HCT116 (cell line): ENCODE measurements at regions not wholly inside any gene's neighbourhood (a gene's known extent, or its start where the extent isn't known, plus 50 kb on each side); places are given as distances from the start of the nearest gene placed in this dataset.

Experiments
- ATAC-seq: fragments of 200-7000 bp; cut with Tn5 transposase; 2 replicates; pipeline ENCODE4 v1.9.1; 2020; ENCODE audit warnings: mild to moderate bottlenecking, moderate library complexity
- BruUV-seq: library from RNA; stranded (reverse); fragments of 400-500 nt; replicated peaks from 2 replicates; lab custom pipeline; 2021; lab: Mats Ljungman, UMichigan
- CTCF ChIA-PET: fragments of 300-600 bp; sonication (Branson Sonifier 250); formaldehyde crosslinking; loops from one replicate; lab custom pipeline; 2021; ENCODE audit warnings: antibody characterized with exemption; lab: Charles Lee
- POLR2A ChIA-PET: fragments of 300-600, 350-600 bp; sonication (Branson Sonifier 250); formaldehyde crosslinking; loops from one replicate; lab custom pipeline; 2021; ENCODE audit warnings: antibody characterized with exemption; lab: Charles Lee
- RAD21 ChIA-PET, 2 experiments: fragments of 300-600 bp; sonication (Branson Sonifier 250); formaldehyde crosslinking; loops; one replicate each; lab custom pipeline; 2023; ENCODE audit warnings: low total read pairs in 2 of 2; ENCODE audit not compliant: uncharacterized antibody in 2 of 2, unreplicated experiment in 2 of 2, low non-redundant PET in 1 of 2; lab: Charles Lee
- DNase-seq: peaks from one replicate; pipeline ENCODE4 v3.0.0-alpha.2; 2010; ENCODE audit warnings: low read depth, low spot score
- H2AFZ ChIP-seq: fragments of 200-600 bp; shearing (Covaris generic), sonication (generic); 2 replicates; pipeline ENCODE4 v1.6.1; 2017; ENCODE audit warnings: low read depth, mixed run types, mixed read lengths, antibody characterized with exemption, low read length; ENCODE audit not compliant: poor library complexity, severe bottlenecking
- H3K27ac ChIP-seq: 2 replicates; pipeline ENCODE4 v1.5.1; 2012; ENCODE audit warnings: low read depth, low read length
- H3K27me3 ChIP-seq: fragments of 200-600 bp; sonication (generic); 2 replicates; pipeline ENCODE4 v1.6.1; 2016; ENCODE audit warnings: mixed run types, low read length, mixed read lengths; ENCODE audit not compliant: insufficient read depth
- H3K36me3 ChIP-seq, 2 experiments: fragments of 200-500 bp in 1 of 2; fragments of 200-600 bp in 1 of 2; sonication (Bioruptor generic) in 1 of 2; sonication (generic) in 1 of 2; 2 replicates each; pipeline versions ENCODE4 v1.5.1 to v1.6.1; 2014 to 2016; ENCODE audit warnings: low read length in 2 of 2, inconsistent platforms in 1 of 2, mixed read lengths in 1 of 2, mixed run types in 1 of 2; ENCODE audit not compliant: insufficient read depth in 2 of 2, control insufficient read depth in 1 of 2
- H3K4me1 ChIP-seq, 2 experiments: fragments of 200-600 bp in 1 of 2; sonication (generic) in 1 of 2; 2 replicates each; pipeline versions ENCODE4 v1.5.1 to v1.6.1; 2012 to 2017; ENCODE audit warnings: low read length in 2 of 2, inconsistent platforms in 1 of 2, mild to moderate bottlenecking in 1 of 2, mixed read lengths in 1 of 2, mixed run types in 1 of 2, moderate library complexity in 1 of 2; ENCODE audit not compliant: insufficient read depth in 2 of 2, control insufficient read depth in 1 of 2
- H3K4me2 ChIP-seq: fragments of 200-600 bp; sonication (generic); 2 replicates; pipeline ENCODE4 v1.6.1; 2017; ENCODE audit warnings: mixed run types, low read length, mixed read lengths
- H3K4me3 ChIP-seq, 2 experiments: fragments of 200-600 bp in 1 of 2; sonication (generic) in 1 of 2; replicated peaks in 1 of 2; 2 replicates each; pipeline ENCODE4 v1.5.1; 2011 to 2016; ENCODE audit warnings: low read length in 2 of 2, control low read depth in 1 of 2, low read depth in 1 of 2, mild to moderate bottlenecking in 1 of 2, mixed read lengths in 1 of 2, mixed run types in 1 of 2
- H3K79me2 ChIP-seq: fragments of 200-600 bp; sonication (generic); 2 replicates; pipeline ENCODE4 v1.6.1; 2017; ENCODE audit warnings: mild to moderate bottlenecking, mixed run types, low read length, moderate library complexity, mixed read lengths; ENCODE audit not compliant: insufficient read depth
- H3K9ac ChIP-seq: fragments of 200-600 bp; sonication (generic); 2 replicates; pipeline ENCODE4 v1.6.1; 2016; ENCODE audit warnings: low read length, mixed read lengths
- H3K9me2 ChIP-seq: fragments of 200-600 bp; sonication (generic), shearing (Covaris generic); 2 replicates; pipeline ENCODE4 v1.6.1; 2017; ENCODE audit warnings: mixed run types, mild to moderate bottlenecking, moderate library complexity; ENCODE audit not compliant: insufficient read depth
- H3K9me3 ChIP-seq, 2 experiments: fragments of 200-500 bp in 1 of 2; fragments of 200-600 bp in 1 of 2; sonication (Bioruptor generic) in 1 of 2; sonication (generic) in 1 of 2; 2 replicates each; pipeline ENCODE4 v1.6.1; 2014 to 2017; ENCODE audit warnings: low read length in 2 of 2, mixed read lengths in 2 of 2, inconsistent platforms in 1 of 2, low read depth in 1 of 2, mild to moderate bottlenecking in 1 of 2, mixed run types in 1 of 2, moderate library complexity in 1 of 2; ENCODE audit not compliant: control insufficient read depth in 1 of 2, insufficient read depth in 1 of 2
- H4K20me1 ChIP-seq: fragments of 200-600 bp; sonication (generic), shearing (Covaris generic); 2 replicates; pipeline ENCODE4 v1.6.1; 2017; ENCODE audit warnings: mixed run types, mild to moderate bottlenecking, moderate library complexity; ENCODE audit not compliant: insufficient read depth
- CEBPB ChIP-seq: IDR thresholded peaks from 2 replicates; pipeline ENCODE4 v1.6.1; 2012; ENCODE audit warnings: low read depth
- CTCF ChIP-seq, 3 experiments: fragments of 200-600 bp in 1 of 3; sonication (generic) in 1 of 3; IDR thresholded peaks in 2 of 3; conservative IDR thresholded peaks in 1 of 3; 2 replicates each; pipeline ENCODE4 v1.5.1; 2012 to 2017; ENCODE audit warnings: low read depth in 2 of 3, low read length in 2 of 3, antibody characterized with exemption in 1 of 3, borderline replicate concordance in 1 of 3, control low read depth in 1 of 3, mild to moderate bottlenecking in 1 of 3, mixed read lengths in 1 of 3, mixed run types in 1 of 3, moderate library complexity in 1 of 3; ENCODE audit not compliant: insufficient read depth in 1 of 3
- ELF1 ChIP-seq: IDR thresholded peaks from 2 replicates; pipeline ENCODE4 v1.6.1; 2012; ENCODE audit warnings: low read depth, borderline replicate concordance
- EZH2 ChIP-seq: fragments of 200-600 bp; sonication (generic); IDR thresholded peaks from 2 replicates; pipeline ENCODE4 v1.6.1; 2017; ENCODE audit warnings: antibody characterized with exemption, mixed run types
- REST ChIP-seq: IDR thresholded peaks from 2 replicates; pipeline ENCODE4 v1.6.1; 2012; ENCODE audit warnings: low read depth
- intact Hi-C: fragments of 100-400 bp; cut with micrococcal nuclease; formaldehyde crosslinking; loops from 2 replicates; pipeline ENCODE4 v1.10.0; 2022

GRCh38 chr11:45056529-45056928 lies 89.9 kb upstream of the PRDM11 start:
- Histone ChIP-seq H3K79me2 (no peaks in the 10 kb centered on the region), H2AFZ (no peak overlapping the region), H3K9me3 (no peaks in the 10 kb centered on the region), H3K36me3 (no peaks in the 10 kb centered on the region), H3K9ac (no peak overlapping the region), H4K20me1 (no peaks in the 10 kb centered on the region), H3K4me1 (no peaks in the 10 kb centered on the region; a peak in 1 of 4 replicates), H3K9me2 (no peaks in the 10 kb centered on the region), H3K4me2 (no peak overlapping the region), H3K27ac (no peak overlapping the region), H3K27me3 (no peaks in the 10 kb centered on the region), H3K4me3 (no peak overlapping the region)
- no TSS peak for BruUV-seq
- ATAC-seq (no peak), DNase-seq (no peak)
- ChIA-PET RAD21 (no interaction called here), POLR2A (interaction anchor here (0.9 kb wide), 1 partner anchor 96 kb away, joined by 3 read pairs; no protein-coding TSS in a partner anchor), CTCF (no interaction called here)
- intact Hi-C loops = no loop called here
- no peak for TF ChIP-seq CTCF (IDR thresholded peaks at IDR 0.05 in 2 of 3, conservative IDR thresholded peaks at IDR 0.05 in 1 of 3; ENCODE audit: borderline replicate concordance in 1 of 3, insufficient read depth in 1 of 3, low read depth in 2 of 3, low read length in 2 of 3)
- TF ChIP-seq CEBPB = no peak
- no peak for TF ChIP-seq REST
- no peak for TF ChIP-seq ELF1
- no peak for TF ChIP-seq EZH2
